ENCODE measurements at regions not wholly inside any gene's neighbourhood (a gene's known extent, or its start where the extent isn't known, plus 50 kb on each side); places are given as distances from the start of the nearest gene placed in this dataset.
"Not testable (repeated sequence)": the region's sequence is repeated elsewhere in the genome, so short reads cannot be mapped to it uniquely, and the experiment has no call there.

- peak; percentile 59 for DNase-seq (ENCODE audit: low spot score)
Observed at GRCh38 chr14:98194821-98195220, 1077.2 kb downstream of the BCL11B start.

DNA sequence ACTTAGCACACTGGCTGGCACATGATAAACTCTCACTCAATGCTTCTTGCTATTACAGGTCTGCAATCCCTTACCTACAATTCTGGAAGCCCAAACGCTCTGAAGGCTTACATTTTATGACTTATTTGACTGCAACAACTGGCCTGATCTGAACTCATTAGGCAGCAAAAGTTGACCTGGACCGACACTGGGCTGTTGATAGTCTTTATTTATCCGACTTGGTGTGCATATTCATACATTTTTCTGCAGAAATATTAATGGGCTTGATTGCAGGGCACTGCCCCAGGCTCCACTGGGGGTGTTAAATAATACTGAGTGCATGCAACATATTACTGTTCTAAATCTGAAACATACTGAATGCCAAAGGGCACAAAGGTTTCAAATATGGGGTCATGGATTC lies 1076.7 kb downstream of the BCL11B start:
- peak; percentile 17 for DNase-seq (ENCODE audit: low spot score)

GRCh38 chr14:98197933-98198332 lies 1074.1 kb downstream of the BCL11B start:
- DNase-seq (ENCODE audit: low spot score), result no peak

DNA sequence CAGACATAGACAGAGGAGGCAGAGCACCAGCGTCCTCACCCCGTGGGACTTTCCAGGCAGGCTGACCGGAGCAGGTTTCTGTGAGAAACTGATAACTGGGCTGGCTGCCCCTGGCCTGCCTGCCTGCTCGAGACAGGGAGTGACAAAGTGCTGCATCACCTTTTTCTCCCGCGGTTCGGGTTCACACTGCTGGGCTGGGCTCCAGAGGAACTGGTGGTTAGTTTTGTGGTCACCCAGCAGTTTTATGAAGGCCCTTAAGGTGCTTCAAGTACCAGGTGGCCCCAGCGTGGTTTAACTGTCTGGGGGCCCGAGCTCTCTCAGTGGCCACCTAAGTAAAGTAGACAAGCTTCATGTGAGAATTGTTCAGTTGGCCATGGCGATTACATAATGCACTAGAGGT lies 1073.6 kb downstream of the BCL11B start:
- DNase-seq (ENCODE audit: low spot score), result no peak

DNA sequence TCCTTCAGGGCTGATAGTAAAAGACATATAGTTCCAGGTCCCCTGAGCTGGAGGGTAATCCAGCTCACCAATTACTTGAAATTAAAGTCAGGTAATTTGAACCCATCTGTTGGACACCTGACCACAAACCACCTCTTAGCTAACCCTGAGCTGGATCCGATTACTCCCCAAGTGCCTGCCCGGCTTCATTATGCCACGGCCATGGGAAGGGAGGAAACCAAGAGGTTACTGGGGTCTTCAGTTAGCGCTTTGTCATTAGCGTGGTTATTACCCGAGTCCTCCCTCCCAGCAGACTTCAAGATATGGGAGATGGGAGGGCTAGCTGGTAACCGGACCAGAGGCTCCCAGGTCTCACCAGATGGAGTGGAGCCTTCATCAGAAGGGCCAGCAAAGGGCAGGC lies 1071.4 kb downstream of the BCL11B start:
- DNase-seq (ENCODE audit: low spot score), result no peak

GRCh38 chr14:98203421-98203820 lies 1068.6 kb downstream of the BCL11B start:
- no peak for DNase-seq (ENCODE audit: low spot score)

- no peak for DNase-seq (ENCODE audit: low spot score)
Observed at GRCh38 chr14:98204139-98204538, 1067.9 kb downstream of the BCL11B start.

- no peak for DNase-seq (ENCODE audit: low spot score)
Observed at GRCh38 chr14:98207415-98207814, 1064.6 kb downstream of the BCL11B start.

DNA sequence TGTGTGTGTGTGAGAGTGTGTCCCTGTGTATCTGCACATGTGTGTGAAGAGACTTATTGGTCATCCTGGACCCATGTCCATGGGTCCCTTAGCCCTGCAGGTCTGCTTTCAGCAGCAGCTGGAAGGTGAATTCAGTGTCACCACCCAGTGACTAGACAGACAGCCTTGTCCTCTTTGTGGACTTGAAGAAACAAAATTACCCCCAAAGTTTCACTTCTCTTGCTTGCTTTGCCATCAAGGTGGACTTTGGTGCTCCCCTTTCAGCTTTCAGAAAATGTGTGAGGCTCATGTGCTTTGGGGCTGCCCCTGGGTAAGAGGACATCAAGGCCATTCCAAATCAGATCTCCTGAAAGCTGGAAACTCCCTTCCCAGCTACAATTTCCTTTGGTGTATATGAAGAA lies 1063.8 kb downstream of the BCL11B start:
- DNase-seq (ENCODE audit: low spot score), result no peak

- DNase-seq (ENCODE audit: low spot score), result no peak
Observed at GRCh38 chr14:98208943-98209342, 1063.1 kb downstream of the BCL11B start.

GRCh38 chr14:98210045-98210672 lies 1061.8 kb downstream of the BCL11B start:
- no peak for DNase-seq (ENCODE audit: low spot score)

DNA sequence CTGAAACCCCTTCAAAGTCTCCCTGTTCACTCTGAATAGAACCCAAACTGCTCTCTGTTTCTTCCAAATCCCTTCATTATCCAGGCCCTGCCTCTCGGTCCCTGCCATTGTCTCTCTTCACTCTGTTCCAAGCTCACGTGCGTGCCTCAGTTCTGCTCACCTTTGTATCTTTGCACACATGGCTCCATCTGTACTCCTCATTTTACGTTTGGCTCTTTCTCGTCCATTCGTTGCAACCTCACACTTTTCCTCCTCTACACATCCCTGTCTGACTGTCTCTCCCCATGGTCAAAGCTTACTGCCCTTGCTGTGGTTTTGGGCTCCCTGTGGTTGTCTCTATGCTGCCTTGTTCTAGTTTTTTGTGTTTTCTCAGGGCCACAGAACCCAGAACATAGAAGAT lies 1054.5 kb downstream of the BCL11B start:
- DNase-seq (ENCODE audit: low spot score), result no peak

- no peak for DNase-seq (ENCODE audit: low spot score)
Observed at GRCh38 chr14:98218218-98218617, 1053.8 kb downstream of the BCL11B start.

DNA sequence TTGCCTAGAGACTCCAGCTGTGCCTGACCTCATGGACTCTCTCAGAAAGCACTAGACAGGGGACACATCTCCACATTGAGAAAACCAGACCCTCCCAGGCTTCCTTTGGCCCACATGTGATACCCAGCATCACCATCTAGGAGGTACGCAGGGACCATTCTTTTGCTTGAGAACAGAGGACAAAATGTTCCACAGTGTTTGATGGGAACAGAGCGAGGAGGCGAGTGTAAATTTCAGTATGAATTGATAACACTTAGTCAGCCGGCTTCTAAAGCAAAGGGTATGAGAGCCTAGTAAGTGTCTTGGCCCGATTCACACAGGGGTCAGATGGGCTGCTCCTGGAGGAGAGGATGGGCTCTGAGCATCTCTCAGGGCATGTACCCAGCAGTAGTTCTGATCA lies 1052.4 kb downstream of the BCL11B start:
- no peak for DNase-seq (ENCODE audit: low spot score)

DNA sequence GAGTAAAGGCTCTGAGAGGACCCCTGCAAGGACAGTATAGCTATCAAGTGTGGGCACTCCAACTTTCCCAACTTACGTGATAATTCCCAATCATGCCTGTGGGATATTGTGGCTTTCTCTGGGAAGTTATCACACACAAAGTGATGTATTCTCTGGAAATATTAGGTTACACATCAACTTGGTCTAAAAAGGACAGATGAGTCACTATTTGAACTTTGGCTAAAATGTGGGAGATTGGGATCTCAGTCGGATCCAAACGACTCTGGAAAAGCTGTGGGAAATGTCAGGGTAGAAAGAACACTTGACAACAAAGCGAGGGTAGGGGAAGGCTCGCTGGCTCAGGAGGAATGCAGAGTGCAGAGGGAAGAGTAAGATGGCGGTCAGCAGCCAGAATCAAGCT lies 1048.9 kb downstream of the BCL11B start:
- no peak for DNase-seq (ENCODE audit: low spot score)

- not testable (repeated sequence) for DNase-seq (ENCODE audit: low spot score)
Observed at GRCh38 chr14:98223710-98224109, 1048.3 kb downstream of the BCL11B start.

GRCh38 chr14:98226411-98226810 lies 1045.6 kb downstream of the BCL11B start:
- no peak for DNase-seq (ENCODE audit: low spot score)

DNA sequence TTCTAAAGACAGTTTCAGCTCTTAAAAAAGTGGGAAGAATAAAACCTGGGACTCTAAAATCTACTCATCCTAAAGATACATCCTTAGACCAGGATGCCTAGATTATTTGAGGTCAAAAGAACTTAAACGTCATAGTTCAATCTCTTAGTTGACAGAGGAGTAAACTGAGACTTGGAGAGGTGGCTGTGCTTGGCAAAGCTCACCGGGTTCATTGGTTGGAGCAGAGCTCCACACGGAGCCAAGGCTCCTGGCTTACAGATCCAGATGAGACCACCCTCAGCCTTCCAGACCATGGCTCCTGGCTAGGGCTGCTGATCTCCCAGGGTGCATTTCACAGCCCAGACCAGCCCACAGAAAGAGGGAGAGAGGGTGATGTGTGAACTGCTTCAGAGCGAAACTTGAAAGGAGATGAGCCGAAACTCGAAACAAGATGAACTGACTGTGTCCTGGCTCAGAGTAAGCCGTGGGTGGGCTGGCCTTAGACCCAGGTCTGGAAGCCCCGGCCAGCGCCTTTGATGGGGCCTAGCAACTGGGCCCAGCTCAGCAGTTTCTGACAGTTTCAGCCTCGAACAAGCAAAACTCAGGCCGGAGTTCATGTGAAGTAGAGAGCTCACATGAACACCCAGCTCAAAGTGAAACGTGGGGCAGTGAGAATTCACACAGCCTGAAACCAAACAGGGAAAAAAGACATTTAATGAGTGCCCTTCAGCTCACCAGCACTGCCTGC lies 1044.8 kb downstream of the BCL11B start:
- no peak for DNase-seq (ENCODE audit: low spot score)

- DNase-seq (ENCODE audit: low spot score), result no peak
Observed at GRCh38 chr14:98227727-98228111, 1044.3 kb downstream of the BCL11B start.

- DNase-seq (ENCODE audit: low spot score), result no peak
Observed at GRCh38 chr14:98229656-98230366, 1042.2 kb downstream of the BCL11B start.

DNA sequence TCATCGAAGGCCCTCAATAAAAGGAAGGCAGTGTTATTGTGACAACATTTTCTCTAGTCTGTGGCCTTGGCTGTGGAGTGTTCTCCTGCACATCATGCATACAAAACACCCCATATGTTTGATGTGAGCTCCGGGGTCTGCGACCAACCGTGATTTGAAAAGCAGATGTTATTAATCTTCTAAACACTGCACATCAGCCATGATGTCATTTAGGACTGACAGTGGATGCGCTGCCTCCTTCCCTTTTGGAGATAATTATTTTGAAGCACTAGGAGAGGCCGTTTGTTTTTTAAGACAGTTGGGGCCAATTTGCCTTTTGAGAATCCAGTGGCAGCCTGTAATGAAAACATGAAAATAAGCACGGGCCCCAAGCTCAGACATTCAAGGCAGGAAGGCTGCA lies 1041.6 kb downstream of the BCL11B start:
- no peak for DNase-seq (ENCODE audit: low spot score)

DNA sequence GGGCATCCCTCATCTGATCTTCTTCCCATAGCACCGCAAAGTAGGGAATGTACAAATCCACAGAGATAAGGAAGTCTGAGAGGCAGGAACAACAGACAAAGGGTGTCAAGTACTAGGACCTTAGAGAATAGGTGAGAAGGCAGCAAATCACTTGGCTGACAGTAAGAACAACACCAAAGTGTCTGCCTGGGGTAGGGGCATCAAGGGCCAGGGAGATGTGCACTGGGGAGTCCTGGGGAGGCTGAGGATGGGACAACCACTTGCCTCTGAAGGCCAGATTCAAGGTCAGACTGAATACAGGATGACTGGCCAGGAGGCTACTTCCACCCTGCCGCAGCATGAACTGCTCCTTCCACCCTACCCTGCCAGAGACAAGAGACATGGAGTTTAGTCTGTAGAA lies 1040.8 kb downstream of the BCL11B start:
- DNase-seq (ENCODE audit: low spot score), result no peak

GRCh38 chr14:98233656-98234055 lies 1038.3 kb downstream of the BCL11B start:
- no peak for DNase-seq (ENCODE audit: low spot score)
